D721Med (cell line): ENCODE measurements at regions not wholly inside any gene's neighbourhood (a gene's known extent, or its start where the extent isn't known, plus 50 kb on each side); places are given as distances from the start of the nearest gene placed in this dataset.

ENCODE experiments used
- DNase-seq: peaks from one replicate; pipeline ENCODE4 v3.0.0; 2011; ENCODE audit warnings: low spot score; ENCODE audit not compliant: insufficient read length
- FAIRE-seq: peaks from 2 replicates; lab custom pipeline; 2011; peaks lifted over from hg19 to GRCh38; lab: Jason Lieb, UNC
- CTCF ChIP-seq: IDR thresholded peaks from 2 replicates; pipeline ENCODE4 v1.5.1; 2012; ENCODE audit warnings: mild to moderate bottlenecking, control low read depth; ENCODE audit not compliant: insufficient read depth; ENCODE audit errors: missing control alignments

- no peak for DNase-seq
- TF ChIP-seq CTCF, result no peak
- FAIRE-seq, result no peak
Observed at GRCh38 chr7:42381161-42381560, 144.2 kb upstream of the GLI3 start.

- TF ChIP-seq CTCF, result no peak
- no peak for FAIRE-seq
- no peak for DNase-seq
Observed at GRCh38 chr7:42380401-42380800, 143.4 kb upstream of the GLI3 start.

- TF ChIP-seq CTCF, result no peak
- no peak for FAIRE-seq
- DNase-seq, result no peak
Observed at GRCh38 chr7:42378149-42378548, 141.1 kb upstream of the GLI3 start.

GRCh38 chr7:42373285-42373684 lies 136.3 kb upstream of the GLI3 start:
- TF ChIP-seq CTCF, result no peak
- no peak for DNase-seq
- no peak for FAIRE-seq

GRCh38 chr7:42372479-42372878 lies 135.5 kb upstream of the GLI3 start:
- TF ChIP-seq CTCF, result no peak
- no peak for DNase-seq
- FAIRE-seq, result no peak

- DNase-seq (no peak), FAIRE-seq (no peak)
- no peak for TF ChIP-seq CTCF
Observed at GRCh38 chr7:42359946-42360345, 122.9 kb upstream of the GLI3 start.

GRCh38 chr7:42351316-42351935 lies 114.4 kb upstream of the GLI3 start:
- no peak for TF ChIP-seq CTCF
- DNase-seq (no peak), FAIRE-seq (no peak)
